Astrocyte (in vitro differentiated cells and primary cell): ENCODE measurements at regions not wholly inside any gene's neighbourhood (a gene's known extent, or its start where the extent isn't known, plus 50 kb on each side); places are given as distances from the start of the nearest gene placed in this dataset.

Experiments used
- DNase-seq: peaks from one replicate; pipeline ENCODE4 v3.0.0-alpha.2; 2010; ENCODE audit warnings: low read depth
- FAIRE-seq: peaks from 2 replicates; lab custom pipeline; 2011; peaks lifted over from hg19 to GRCh38; lab: Jason Lieb, UNC
- H2AFZ ChIP-seq: 2 replicates; pipeline ENCODE4 v1.6.0; 2012; ENCODE audit warnings: low read depth, low read length, inconsistent platforms
- H3K27ac ChIP-seq: 2 replicates; pipeline ENCODE4 v1.5.1; 2011; ENCODE audit warnings: low read depth, low read length, inconsistent platforms
- H3K27me3 ChIP-seq: 2 replicates; pipeline ENCODE4 v1.6.0; 2011; ENCODE audit warnings: low read length, inconsistent platforms; ENCODE audit not compliant: insufficient read depth
- H3K36me3 ChIP-seq: 2 replicates; pipeline ENCODE4 v1.5.1; 2011; ENCODE audit warnings: low read length, inconsistent platforms; ENCODE audit not compliant: insufficient read depth
- H3K4me1 ChIP-seq: 2 replicates; pipeline ENCODE4 v1.5.1; 2011; ENCODE audit warnings: low read length, inconsistent platforms; ENCODE audit not compliant: insufficient read depth
- H3K4me2 ChIP-seq: 2 replicates; pipeline ENCODE4 v1.6.0; 2012; ENCODE audit warnings: low read length, inconsistent platforms
- H3K4me3 ChIP-seq: 2 replicates; pipeline ENCODE4 v1.5.1; 2011; ENCODE audit warnings: low read depth, mild to moderate bottlenecking, low read length, inconsistent platforms; ENCODE audit not compliant: insufficient read depth
- H3K79me2 ChIP-seq: 2 replicates; pipeline ENCODE4 v1.6.0; 2012; ENCODE audit warnings: mild to moderate bottlenecking, low read length, inconsistent platforms; ENCODE audit not compliant: insufficient read depth
- H3K9ac ChIP-seq: 2 replicates; pipeline ENCODE4 v1.6.0; 2012; ENCODE audit warnings: mild to moderate bottlenecking, low read length, inconsistent platforms
- H3K9me3 ChIP-seq: 2 replicates; pipeline ENCODE4 v1.5.1; 2012; ENCODE audit warnings: low read depth, mild to moderate bottlenecking, low read length, inconsistent platforms; ENCODE audit not compliant: insufficient read depth
- H4K20me1 ChIP-seq: 2 replicates; pipeline ENCODE4 v1.6.0; 2012; ENCODE audit warnings: low read length, inconsistent platforms; ENCODE audit not compliant: insufficient read depth
- H3K27ac Mint-ChIP-seq: one replicate; pipeline ENCODE4 v1.8.0; 2021; ENCODE audit warnings: mild to moderate bottlenecking, mixed read lengths; ENCODE audit not compliant: unreplicated experiment
- H3K27me3 Mint-ChIP-seq: one replicate; pipeline ENCODE4 v1.8.0; 2021; ENCODE audit warnings: low read depth, mixed read lengths; ENCODE audit not compliant: unreplicated experiment
- H3K36me3 Mint-ChIP-seq: one replicate; pipeline ENCODE4 v1.8.0; 2021; ENCODE audit warnings: low read depth, mixed read lengths; ENCODE audit not compliant: unreplicated experiment
- H3K4me1 Mint-ChIP-seq: one replicate; pipeline ENCODE4 v1.8.0; 2021; ENCODE audit warnings: low read depth, mixed read lengths; ENCODE audit not compliant: unreplicated experiment
- H3K4me3 Mint-ChIP-seq: one replicate; pipeline ENCODE4 v1.8.0; 2021; ENCODE audit warnings: mild to moderate bottlenecking, moderate library complexity, mixed read lengths; ENCODE audit not compliant: unreplicated experiment
- H3K9me3 Mint-ChIP-seq: one replicate; pipeline ENCODE4 v1.8.0; 2021; ENCODE audit warnings: mild to moderate bottlenecking, mixed read lengths; ENCODE audit not compliant: unreplicated experiment
- EZH2 ChIP-seq: IDR thresholded peaks from 2 replicates; pipeline ENCODE4 v1.6.1; 2012; ENCODE audit warnings: mild to moderate bottlenecking, low read length, inconsistent platforms; ENCODE audit not compliant: insufficient read depth
- TF ChIP-seq, protein P1 (sequence below): IDR thresholded peaks from 2 replicates; pipeline ENCODE4 v1.5.1; 2011; ENCODE audit warnings: low read depth, mild to moderate bottlenecking, inconsistent platforms, low read length, moderate library complexity; ENCODE audit not compliant: insufficient read depth

DNA sequence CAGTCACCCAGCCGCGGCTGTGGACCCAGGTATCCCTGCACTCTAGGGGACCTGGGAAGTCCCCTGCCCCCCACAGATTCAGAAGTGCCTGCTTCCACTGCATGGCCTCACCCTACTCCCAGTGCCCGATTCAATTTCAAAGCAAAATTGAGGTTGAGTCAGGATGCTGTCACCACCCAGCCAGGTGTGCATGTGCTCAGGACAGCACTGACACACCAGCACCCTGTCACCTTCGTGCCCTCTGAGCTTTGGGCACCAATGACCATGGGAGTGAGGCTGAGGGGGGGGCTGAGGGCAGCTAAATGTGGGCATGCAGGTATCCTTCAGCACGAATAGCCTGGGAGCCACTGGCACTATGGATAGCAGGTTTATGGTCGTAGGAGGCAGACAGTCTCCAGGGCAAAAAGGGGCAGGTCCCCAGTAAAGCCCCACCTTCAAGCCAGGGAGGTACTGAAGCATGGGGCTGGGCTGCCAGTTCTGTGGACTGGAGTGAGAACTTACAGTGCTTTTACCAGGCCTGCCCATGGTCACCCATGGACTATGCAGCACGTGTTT lies 1151.6 kb upstream of the CDH6 start:
- no peaks in the 10 kb centered on the region for H3K4me1 ChIP-seq
- H3K4me3 Mint-ChIP-seq: no peak overlapping the region
- H3K4me1 Mint-ChIP-seq: no peaks in the 10 kb centered on the region
- no peaks in the 10 kb centered on the region for H3K79me2 ChIP-seq
- H2AFZ ChIP-seq: no peak overlapping the region
- H3K27ac ChIP-seq: no peak overlapping the region
- H3K36me3 ChIP-seq: no peaks in the 10 kb centered on the region
- H3K9me3 ChIP-seq: no peaks in the 10 kb centered on the region
- no peaks in the 10 kb centered on the region for H3K9me3 Mint-ChIP-seq
- FAIRE-seq (no peak), DNase-seq (no peak)
- H3K36me3 Mint-ChIP-seq: no peaks in the 10 kb centered on the region
- H3K9ac ChIP-seq: no peak overlapping the region
- H4K20me1 ChIP-seq: no peaks in the 10 kb centered on the region
- H3K27ac Mint-ChIP-seq: no peak overlapping the region
- no peaks in the 10 kb centered on the region for H3K27me3 Mint-ChIP-seq
- H3K4me2 ChIP-seq: no peak overlapping the region
- H3K27me3 ChIP-seq: no peaks in the 10 kb centered on the region
- no peak overlapping the region for H3K4me3 ChIP-seq
- TF ChIP-seq EZH2: no peak
- TF ChIP-seq, protein P1, sequence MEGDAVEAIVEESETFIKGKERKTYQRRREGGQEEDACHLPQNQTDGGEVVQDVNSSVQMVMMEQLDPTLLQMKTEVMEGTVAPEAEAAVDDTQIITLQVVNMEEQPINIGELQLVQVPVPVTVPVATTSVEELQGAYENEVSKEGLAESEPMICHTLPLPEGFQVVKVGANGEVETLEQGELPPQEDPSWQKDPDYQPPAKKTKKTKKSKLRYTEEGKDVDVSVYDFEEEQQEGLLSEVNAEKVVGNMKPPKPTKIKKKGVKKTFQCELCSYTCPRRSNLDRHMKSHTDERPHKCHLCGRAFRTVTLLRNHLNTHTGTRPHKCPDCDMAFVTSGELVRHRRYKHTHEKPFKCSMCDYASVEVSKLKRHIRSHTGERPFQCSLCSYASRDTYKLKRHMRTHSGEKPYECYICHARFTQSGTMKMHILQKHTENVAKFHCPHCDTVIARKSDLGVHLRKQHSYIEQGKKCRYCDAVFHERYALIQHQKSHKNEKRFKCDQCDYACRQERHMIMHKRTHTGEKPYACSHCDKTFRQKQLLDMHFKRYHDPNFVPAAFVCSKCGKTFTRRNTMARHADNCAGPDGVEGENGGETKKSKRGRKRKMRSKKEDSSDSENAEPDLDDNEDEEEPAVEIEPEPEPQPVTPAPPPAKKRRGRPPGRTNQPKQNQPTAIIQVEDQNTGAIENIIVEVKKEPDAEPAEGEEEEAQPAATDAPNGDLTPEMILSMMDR: no peak

DNA sequence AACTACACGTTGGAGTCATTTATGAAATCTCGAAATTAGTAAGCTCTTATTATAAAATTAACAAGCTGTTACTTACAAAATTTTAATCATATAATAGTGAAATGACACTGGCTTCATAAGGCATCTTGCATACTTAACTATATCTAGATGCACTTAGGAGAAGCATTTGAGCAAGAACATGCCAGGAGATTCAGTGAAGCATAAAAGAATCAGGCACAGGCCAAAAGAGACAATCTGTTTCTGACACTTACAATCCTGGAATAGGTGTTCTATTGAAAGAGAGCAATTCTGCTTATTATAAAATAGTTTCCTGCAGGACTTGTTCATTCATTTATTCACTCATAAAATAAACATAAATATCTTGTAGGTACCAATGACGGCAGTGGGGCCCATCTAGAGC lies 1152.2 kb upstream of the CDH6 start:
- DNase-seq (no peak), FAIRE-seq (no peak)
- no peak overlapping the region for H3K4me2 ChIP-seq
- no peak overlapping the region for H3K4me3 ChIP-seq
- H3K27ac ChIP-seq: no peak overlapping the region
- H3K4me1 Mint-ChIP-seq: no peaks in the 10 kb centered on the region
- no peaks in the 10 kb centered on the region for H3K36me3 Mint-ChIP-seq
- H2AFZ ChIP-seq: no peak overlapping the region
- no peaks in the 10 kb centered on the region for H3K27me3 ChIP-seq
- H3K27ac Mint-ChIP-seq: no peak overlapping the region
- no peaks in the 10 kb centered on the region for H3K27me3 Mint-ChIP-seq
- no peaks in the 10 kb centered on the region for H4K20me1 ChIP-seq
- H3K4me3 Mint-ChIP-seq: no peak overlapping the region
- TF ChIP-seq, protein P1: no peak
- no peak for TF ChIP-seq EZH2
- H3K4me1 ChIP-seq: no peaks in the 10 kb centered on the region
- H3K36me3 ChIP-seq: no peaks in the 10 kb centered on the region
- H3K79me2 ChIP-seq: no peaks in the 10 kb centered on the region
- no peaks in the 10 kb centered on the region for H3K9me3 Mint-ChIP-seq
- H3K9me3 ChIP-seq: no peaks in the 10 kb centered on the region
- no peak overlapping the region for H3K9ac ChIP-seq

DNA sequence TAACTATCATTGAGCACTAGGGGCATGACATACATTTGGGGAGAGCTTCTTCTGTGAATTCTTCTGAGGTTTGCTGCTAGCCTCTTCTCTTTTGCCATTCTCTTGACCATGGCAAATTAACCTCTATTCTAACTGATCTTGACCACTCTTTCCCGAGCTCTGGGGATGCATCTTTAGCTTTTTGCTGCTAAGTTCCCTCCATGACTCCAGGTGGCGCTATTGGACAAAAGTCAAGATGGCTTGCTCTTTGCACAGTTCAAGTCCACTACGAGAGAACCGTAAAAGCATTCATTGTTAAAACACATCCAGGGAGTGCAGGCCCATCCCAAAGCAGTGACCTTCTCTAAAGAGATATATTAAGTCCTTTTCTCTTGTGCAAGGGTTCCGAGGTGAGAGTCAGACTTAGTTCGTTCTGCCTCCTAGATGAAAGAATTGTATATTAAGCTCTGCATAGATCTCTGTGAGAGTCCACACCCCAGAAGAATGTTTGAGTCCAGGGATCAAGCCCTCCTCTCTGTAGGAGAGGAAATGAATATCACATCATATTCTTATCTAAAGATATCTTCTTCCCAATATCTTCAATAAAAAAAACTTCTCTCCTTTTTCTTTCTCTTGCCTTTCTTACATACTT lies 1152.9 kb upstream of the CDH6 start:
- peak overlapping the region; percentile 8 for H3K4me2 ChIP-seq

More for the DNA sequence above, 1152.9 kb upstream of the CDH6 start:
- Histone ChIP-seq H3K9me3 (no peaks in the 10 kb centered on the region), H3K4me3 (no peak overlapping the region), H2AFZ (peak overlapping the region; percentile 29), H3K36me3 (no peaks in the 10 kb centered on the region), H3K27me3 (no peaks in the 10 kb centered on the region), H3K79me2 (no peaks in the 10 kb centered on the region), H3K9ac (no peak overlapping the region), H4K20me1 (no peaks in the 10 kb centered on the region), H3K4me1 (no peaks in the 10 kb centered on the region), H3K27ac (no peak overlapping the region)
- FAIRE-seq: no peak
- no peaks in the 10 kb centered on the region for H3K9me3 Mint-ChIP-seq
- no peak for TF ChIP-seq EZH2
- TF ChIP-seq, protein P1: peak; percentile 82
- H3K27me3 Mint-ChIP-seq: no peaks in the 10 kb centered on the region
- DNase-seq: peak; percentile 26
- H3K4me3 Mint-ChIP-seq: no peak overlapping the region
- no peak overlapping the region for H3K27ac Mint-ChIP-seq
- H3K4me1 Mint-ChIP-seq: no peaks in the 10 kb centered on the region
- H3K36me3 Mint-ChIP-seq: no peaks in the 10 kb centered on the region
